Endothelial cell of umbilical vein (primary cell): ENCODE measurements at regions not wholly inside any gene's neighbourhood (a gene's known extent, or its start where the extent isn't known, plus 50 kb on each side); places are given as distances from the start of the nearest gene placed in this dataset.

Experiments used
- BruUV-seq: library from RNA; stranded (reverse); fragments of 400-500 nt; replicated peaks from 2 replicates; lab custom pipeline; 2021; lab: Mats Ljungman, UMichigan
- CTCF ChIA-PET: fragments of 300-600, 350-600 bp; sonication (Branson Sonifier 250); formaldehyde crosslinking; loops from one replicate; lab custom pipeline; 2021; ENCODE audit warnings: antibody characterized with exemption, inconsistent platforms; lab: Charles Lee
- POLR2A ChIA-PET: fragments of 300-600, 350-600 bp; sonication (Branson Sonifier 250); formaldehyde crosslinking; loops from one replicate; lab custom pipeline; 2021; ENCODE audit warnings: antibody characterized with exemption, inconsistent platforms; lab: Charles Lee
- DNase-seq: peaks from one replicate; pipeline ENCODE4 v3.0.0-alpha.2; 2011; ENCODE audit warnings: low read depth, low spot score
- FAIRE-seq: peaks from 2 replicates; lab custom pipeline; 2011; peaks lifted over from hg19 to GRCh38; lab: Jason Lieb, UNC
- H2AFZ ChIP-seq: 2 replicates; pipeline ENCODE4 v1.6.0; 2012; ENCODE audit warnings: low read depth, low read length, control low read depth, inconsistent platforms
- H3K27ac ChIP-seq: 2 replicates; pipeline ENCODE4 v1.5.1; 2011; ENCODE audit warnings: low read depth, mild to moderate bottlenecking, control low read depth, low read length, moderate library complexity; ENCODE audit not compliant: insufficient read depth
- H3K27me3 ChIP-seq, 2 experiments: 2 replicates each; pipeline versions ENCODE4 v1.6.0 to v1.6.1; 2011; ENCODE audit warnings: low read length in 2 of 2, mixed read lengths in 1 of 2; ENCODE audit not compliant: control insufficient read depth in 2 of 2, insufficient read depth in 2 of 2
- H3K36me3 ChIP-seq, 2 experiments: 2 replicates in 1 of 2; 3 replicates in 1 of 2; pipeline ENCODE4 v1.5.1; 2011; ENCODE audit warnings: low read length in 2 of 2, mild to moderate bottlenecking in 1 of 2, moderate library complexity in 1 of 2; ENCODE audit not compliant: control insufficient read depth in 2 of 2, insufficient read depth in 2 of 2; ENCODE audit errors: extremely low read depth in 1 of 2
- H3K4me1 ChIP-seq: 3 replicates; pipeline ENCODE4 v1.5.1; 2011; ENCODE audit warnings: mild to moderate bottlenecking, low read length; ENCODE audit not compliant: control insufficient read depth, insufficient read depth; ENCODE audit errors: extremely low read depth
- H3K4me2 ChIP-seq: 2 replicates; pipeline ENCODE4 v1.6.1; 2011; ENCODE audit warnings: low read length, control low read depth, mixed read lengths; ENCODE audit not compliant: insufficient read depth
- H3K4me3 ChIP-seq, 3 experiments: fragments of 200-600 bp in 1 of 3; sonication (generic), shearing (Covaris generic) in 1 of 3; replicated peaks in 1 of 3; 2 replicates each; pipeline ENCODE4 v1.5.1; 2011 to 2016; ENCODE audit warnings: control low read depth in 3 of 3, low read length in 3 of 3, mild to moderate bottlenecking in 2 of 3, inconsistent platforms in 1 of 3, low read depth in 1 of 3, moderate library complexity in 1 of 3; ENCODE audit not compliant: insufficient read depth in 1 of 3
- H3K79me2 ChIP-seq: 2 replicates; pipeline ENCODE4 v1.6.0; 2012; ENCODE audit warnings: low read length, inconsistent platforms; ENCODE audit not compliant: control insufficient read depth, insufficient read depth
- H3K9ac ChIP-seq: replicated peaks from 2 replicates; pipeline ENCODE3; 2011; ENCODE audit warnings: low read length, control low read depth; ENCODE audit not compliant: insufficient read depth; ENCODE audit errors: extremely low read depth
- H3K9me1 ChIP-seq: replicated peaks from 3 replicates; pipeline ENCODE4 v1.6.0; 2011; ENCODE audit warnings: mild to moderate bottlenecking, low read length; ENCODE audit not compliant: control insufficient read depth, insufficient read depth; ENCODE audit errors: extremely low read depth
- H3K9me3 ChIP-seq: replicated peaks from 2 replicates; pipeline ENCODE4 v1.5.1; 2012; ENCODE audit warnings: low read length, inconsistent platforms; ENCODE audit not compliant: control insufficient read depth, insufficient read depth
- H4K20me1 ChIP-seq: replicated peaks from 2 replicates; pipeline ENCODE3; 2011; ENCODE audit warnings: mild to moderate bottlenecking, low read length; ENCODE audit not compliant: control insufficient read depth, insufficient read depth; ENCODE audit errors: extremely low read depth
- EZH2 ChIP-seq: IDR thresholded peaks from 2 replicates; pipeline ENCODE4 v1.6.1; 2012; ENCODE audit warnings: borderline replicate concordance, low read depth, mild to moderate bottlenecking, moderate library complexity, low read length, inconsistent platforms; ENCODE audit not compliant: severe bottlenecking
- FOS ChIP-seq: IDR thresholded peaks from 2 replicates; pipeline ENCODE4 v1.6.1; 2011; ENCODE audit warnings: mild to moderate bottlenecking, low read length, moderate library complexity, borderline replicate concordance; ENCODE audit not compliant: insufficient read depth
- GATA2 ChIP-seq: IDR thresholded peaks from 2 replicates; pipeline ENCODE4 v1.7.0; 2011; ENCODE audit warnings: low read depth, mild to moderate bottlenecking, moderate library complexity, mixed read lengths, low read length; ENCODE audit not compliant: insufficient read length, insufficient read depth
- JUN ChIP-seq: IDR thresholded peaks from 2 replicates; pipeline ENCODE4 v1.6.1; 2011; ENCODE audit warnings: borderline replicate concordance, low read depth; ENCODE audit not compliant: insufficient read length, insufficient read depth
- MAX ChIP-seq: IDR thresholded peaks from 2 replicates; pipeline ENCODE4 v1.6.1; 2011; ENCODE audit not compliant: insufficient read depth, insufficient read length
- MYC ChIP-seq: IDR thresholded peaks from one replicate; pipeline ENCODE4 v1.6.1; 2011; ENCODE audit warnings: mild to moderate bottlenecking, low read depth, low read length
- POLR2A ChIP-seq: IDR thresholded peaks from 2 replicates; pipeline ENCODE4 v1.6.1; 2012; ENCODE audit warnings: low read depth, mild to moderate bottlenecking, control low read depth, low read length
- POLR2AphosphoS5 ChIP-seq: IDR thresholded peaks from 2 replicates; pipeline ENCODE4 v1.6.1; 2012; ENCODE audit warnings: low read depth, mild to moderate bottlenecking, control low read depth, low read length, moderate library complexity; ENCODE audit not compliant: insufficient read depth
- dilution Hi-C: fragments of 300-500 bp; cut with MboI; formaldehyde crosslinking; loops from one replicate; pipeline ENCODE4 v1.15.0; 2019; ENCODE audit warnings: low sequenced_read_pairs; ENCODE audit not compliant: extremely low pct_ligation_motif_present
- intact Hi-C: fragments of 100-400 bp; cut with micrococcal nuclease; formaldehyde crosslinking; loops from one replicate; pipeline ENCODE4 v1.10.0; 2022
- TF ChIP-seq, protein P1 (sequence below), 2 donors: IDR thresholded peaks; 1 replicate in 1 of 2; 2 replicates in 1 of 2; pipeline ENCODE4 v1.5.1; 2011; ENCODE audit warnings: low read length in 2 of 2, mild to moderate bottlenecking in 2 of 2, moderate library complexity in 2 of 2, control low read depth in 1 of 2, inconsistent platforms in 1 of 2, low read depth in 1 of 2; ENCODE audit not compliant: insufficient read depth in 1 of 2; ENCODE audit errors: extremely low read depth in 1 of 2

DNA sequence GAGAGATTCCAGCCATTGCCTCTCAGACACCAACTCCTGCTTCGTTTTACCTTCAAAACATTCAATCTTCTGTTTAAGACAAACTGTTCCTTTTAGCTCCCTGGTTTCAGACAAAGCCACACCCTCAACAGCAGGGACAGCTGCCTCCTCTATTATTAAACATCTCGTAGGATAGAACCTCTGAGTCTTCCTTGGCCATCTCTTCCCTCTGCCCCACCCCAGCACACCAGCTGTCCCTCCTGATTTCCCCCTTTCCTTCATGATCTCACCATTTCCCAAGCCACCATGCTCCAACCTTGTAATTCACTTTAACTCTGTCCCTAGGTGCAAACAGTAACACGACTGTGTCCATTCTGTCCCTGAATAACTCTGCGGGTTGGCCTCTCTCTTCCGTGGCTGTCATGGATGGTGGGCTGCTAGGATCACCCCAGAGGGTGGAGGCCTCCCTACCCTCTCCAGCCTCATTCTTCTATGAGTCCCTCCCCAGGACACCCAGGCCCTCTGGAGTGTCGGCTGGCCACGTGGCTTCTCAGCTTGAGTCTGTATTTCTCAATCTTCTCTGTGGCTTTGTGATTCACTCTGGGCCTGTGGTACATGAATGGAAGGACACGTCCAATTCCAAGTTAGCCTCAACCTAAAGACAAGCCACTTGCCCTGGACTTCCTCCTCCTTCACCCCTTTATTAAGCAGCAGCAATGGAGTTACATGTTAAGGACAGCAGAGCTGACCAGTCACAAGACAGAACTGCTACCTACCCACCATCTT lies 349.9 kb downstream of the FBXW7 start:
- Histone ChIP-seq H3K9me3 (no peaks in the 10 kb centered on the region), H2AFZ (no peak overlapping the region), H3K27me3 (no peaks in the 10 kb centered on the region), H3K4me1 (no peaks in the 10 kb centered on the region), H3K4me3 (no peak overlapping the region), H3K4me2 (no peak overlapping the region), H3K9me1 (no peaks in the 10 kb centered on the region), H3K36me3 (no peaks in the 10 kb centered on the region), H3K9ac (no peak overlapping the region), H3K79me2 (no peaks in the 10 kb centered on the region), H3K27ac (no peak overlapping the region), H4K20me1 (no peaks in the 10 kb centered on the region)
- FAIRE-seq (no peak), DNase-seq (no peak)
- TF ChIP-seq, protein P1, sequence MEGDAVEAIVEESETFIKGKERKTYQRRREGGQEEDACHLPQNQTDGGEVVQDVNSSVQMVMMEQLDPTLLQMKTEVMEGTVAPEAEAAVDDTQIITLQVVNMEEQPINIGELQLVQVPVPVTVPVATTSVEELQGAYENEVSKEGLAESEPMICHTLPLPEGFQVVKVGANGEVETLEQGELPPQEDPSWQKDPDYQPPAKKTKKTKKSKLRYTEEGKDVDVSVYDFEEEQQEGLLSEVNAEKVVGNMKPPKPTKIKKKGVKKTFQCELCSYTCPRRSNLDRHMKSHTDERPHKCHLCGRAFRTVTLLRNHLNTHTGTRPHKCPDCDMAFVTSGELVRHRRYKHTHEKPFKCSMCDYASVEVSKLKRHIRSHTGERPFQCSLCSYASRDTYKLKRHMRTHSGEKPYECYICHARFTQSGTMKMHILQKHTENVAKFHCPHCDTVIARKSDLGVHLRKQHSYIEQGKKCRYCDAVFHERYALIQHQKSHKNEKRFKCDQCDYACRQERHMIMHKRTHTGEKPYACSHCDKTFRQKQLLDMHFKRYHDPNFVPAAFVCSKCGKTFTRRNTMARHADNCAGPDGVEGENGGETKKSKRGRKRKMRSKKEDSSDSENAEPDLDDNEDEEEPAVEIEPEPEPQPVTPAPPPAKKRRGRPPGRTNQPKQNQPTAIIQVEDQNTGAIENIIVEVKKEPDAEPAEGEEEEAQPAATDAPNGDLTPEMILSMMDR (IDR thresholded peaks at IDR 0.05; ENCODE audit: extremely low read depth in 1 of 2, insufficient read depth in 1 of 2, low read depth in 1 of 2, low read length in 2 of 2): no peak
- TF ChIP-seq FOS: no peak
- no peak for TF ChIP-seq POLR2AphosphoS5
- TF ChIP-seq GATA2: no peak
- TF ChIP-seq POLR2A: no peak
- TF ChIP-seq JUN: no peak
- no peak for TF ChIP-seq MAX
- TF ChIP-seq EZH2: no peak
- TF ChIP-seq MYC: no peak
- BruUV-seq: no TSS peak
- dilution Hi-C loops (no loop called here), intact Hi-C loops (no loop called here)
- POLR2A ChIA-PET: no interaction called here
- CTCF ChIA-PET: no interaction called here
